Endothelial cell of umbilical vein (primary cell): ENCODE measurements at regions not wholly inside any gene's neighbourhood (a gene's known extent, or its start where the extent isn't known, plus 50 kb on each side); places are given as distances from the start of the nearest gene placed in this dataset.

Source experiments
- BruUV-seq: library from RNA; stranded (reverse); fragments of 400-500 nt; replicated peaks from 2 replicates; lab custom pipeline; 2021; lab: Mats Ljungman, UMichigan
- CTCF ChIA-PET: fragments of 300-600, 350-600 bp; sonication (Branson Sonifier 250); formaldehyde crosslinking; loops from one replicate; lab custom pipeline; 2021; ENCODE audit warnings: antibody characterized with exemption, inconsistent platforms; lab: Charles Lee
- POLR2A ChIA-PET: fragments of 300-600, 350-600 bp; sonication (Branson Sonifier 250); formaldehyde crosslinking; loops from one replicate; lab custom pipeline; 2021; ENCODE audit warnings: antibody characterized with exemption, inconsistent platforms; lab: Charles Lee
- DNase-seq: peaks from one replicate; pipeline ENCODE4 v3.0.0-alpha.2; 2011; ENCODE audit warnings: low read depth, low spot score
- FAIRE-seq: peaks from 2 replicates; lab custom pipeline; 2011; peaks lifted over from hg19 to GRCh38; lab: Jason Lieb, UNC
- H2AFZ ChIP-seq: 2 replicates; pipeline ENCODE4 v1.6.0; 2012; ENCODE audit warnings: low read depth, low read length, control low read depth, inconsistent platforms
- H3K27ac ChIP-seq: 2 replicates; pipeline ENCODE4 v1.5.1; 2011; ENCODE audit warnings: low read depth, mild to moderate bottlenecking, control low read depth, low read length, moderate library complexity; ENCODE audit not compliant: insufficient read depth
- H3K27me3 ChIP-seq, 2 experiments: 2 replicates each; pipeline versions ENCODE4 v1.6.0 to v1.6.1; 2011; ENCODE audit warnings: low read length in 2 of 2, mixed read lengths in 1 of 2; ENCODE audit not compliant: control insufficient read depth in 2 of 2, insufficient read depth in 2 of 2
- H3K36me3 ChIP-seq, 2 experiments: 2 replicates in 1 of 2; 3 replicates in 1 of 2; pipeline ENCODE4 v1.5.1; 2011; ENCODE audit warnings: low read length in 2 of 2, mild to moderate bottlenecking in 1 of 2, moderate library complexity in 1 of 2; ENCODE audit not compliant: control insufficient read depth in 2 of 2, insufficient read depth in 2 of 2; ENCODE audit errors: extremely low read depth in 1 of 2
- H3K4me1 ChIP-seq: 3 replicates; pipeline ENCODE4 v1.5.1; 2011; ENCODE audit warnings: mild to moderate bottlenecking, low read length; ENCODE audit not compliant: control insufficient read depth, insufficient read depth; ENCODE audit errors: extremely low read depth
- H3K4me2 ChIP-seq: 2 replicates; pipeline ENCODE4 v1.6.1; 2011; ENCODE audit warnings: low read length, control low read depth, mixed read lengths; ENCODE audit not compliant: insufficient read depth
- H3K4me3 ChIP-seq, 3 experiments: fragments of 200-600 bp in 1 of 3; sonication (generic), shearing (Covaris generic) in 1 of 3; replicated peaks in 1 of 3; 2 replicates each; pipeline ENCODE4 v1.5.1; 2011 to 2016; ENCODE audit warnings: control low read depth in 3 of 3, low read length in 3 of 3, mild to moderate bottlenecking in 2 of 3, inconsistent platforms in 1 of 3, low read depth in 1 of 3, moderate library complexity in 1 of 3; ENCODE audit not compliant: insufficient read depth in 1 of 3
- H3K79me2 ChIP-seq: 2 replicates; pipeline ENCODE4 v1.6.0; 2012; ENCODE audit warnings: low read length, inconsistent platforms; ENCODE audit not compliant: control insufficient read depth, insufficient read depth
- H3K9ac ChIP-seq: replicated peaks from 2 replicates; pipeline ENCODE3; 2011; ENCODE audit warnings: low read length, control low read depth; ENCODE audit not compliant: insufficient read depth; ENCODE audit errors: extremely low read depth
- H3K9me1 ChIP-seq: replicated peaks from 3 replicates; pipeline ENCODE4 v1.6.0; 2011; ENCODE audit warnings: mild to moderate bottlenecking, low read length; ENCODE audit not compliant: control insufficient read depth, insufficient read depth; ENCODE audit errors: extremely low read depth
- H3K9me3 ChIP-seq: replicated peaks from 2 replicates; pipeline ENCODE4 v1.5.1; 2012; ENCODE audit warnings: low read length, inconsistent platforms; ENCODE audit not compliant: control insufficient read depth, insufficient read depth
- H4K20me1 ChIP-seq: replicated peaks from 2 replicates; pipeline ENCODE3; 2011; ENCODE audit warnings: mild to moderate bottlenecking, low read length; ENCODE audit not compliant: control insufficient read depth, insufficient read depth; ENCODE audit errors: extremely low read depth
- CTCF ChIP-seq, 2 donors: IDR thresholded peaks; 1 replicate in 1 of 2; 2 replicates in 1 of 2; pipeline ENCODE4 v1.5.1; 2011; ENCODE audit warnings: low read length in 2 of 2, mild to moderate bottlenecking in 2 of 2, moderate library complexity in 2 of 2, control low read depth in 1 of 2, inconsistent platforms in 1 of 2, low read depth in 1 of 2; ENCODE audit not compliant: insufficient read depth in 1 of 2; ENCODE audit errors: extremely low read depth in 1 of 2
- EZH2 ChIP-seq: IDR thresholded peaks from 2 replicates; pipeline ENCODE4 v1.6.1; 2012; ENCODE audit warnings: borderline replicate concordance, low read depth, mild to moderate bottlenecking, moderate library complexity, low read length, inconsistent platforms; ENCODE audit not compliant: severe bottlenecking
- FOS ChIP-seq: IDR thresholded peaks from 2 replicates; pipeline ENCODE4 v1.6.1; 2011; ENCODE audit warnings: mild to moderate bottlenecking, low read length, moderate library complexity, borderline replicate concordance; ENCODE audit not compliant: insufficient read depth
- GATA2 ChIP-seq: IDR thresholded peaks from 2 replicates; pipeline ENCODE4 v1.7.0; 2011; ENCODE audit warnings: low read depth, mild to moderate bottlenecking, moderate library complexity, mixed read lengths, low read length; ENCODE audit not compliant: insufficient read length, insufficient read depth
- JUN ChIP-seq: IDR thresholded peaks from 2 replicates; pipeline ENCODE4 v1.6.1; 2011; ENCODE audit warnings: borderline replicate concordance, low read depth; ENCODE audit not compliant: insufficient read length, insufficient read depth
- MAX ChIP-seq: IDR thresholded peaks from 2 replicates; pipeline ENCODE4 v1.6.1; 2011; ENCODE audit not compliant: insufficient read depth, insufficient read length
- MYC ChIP-seq: IDR thresholded peaks from one replicate; pipeline ENCODE4 v1.6.1; 2011; ENCODE audit warnings: mild to moderate bottlenecking, low read depth, low read length
- POLR2A ChIP-seq: IDR thresholded peaks from 2 replicates; pipeline ENCODE4 v1.6.1; 2012; ENCODE audit warnings: low read depth, mild to moderate bottlenecking, control low read depth, low read length
- POLR2AphosphoS5 ChIP-seq: IDR thresholded peaks from 2 replicates; pipeline ENCODE4 v1.6.1; 2012; ENCODE audit warnings: low read depth, mild to moderate bottlenecking, control low read depth, low read length, moderate library complexity; ENCODE audit not compliant: insufficient read depth
- dilution Hi-C: fragments of 300-500 bp; cut with MboI; formaldehyde crosslinking; loops from one replicate; pipeline ENCODE4 v1.15.0; 2019; ENCODE audit warnings: low sequenced_read_pairs; ENCODE audit not compliant: extremely low pct_ligation_motif_present
- intact Hi-C: fragments of 100-400 bp; cut with micrococcal nuclease; formaldehyde crosslinking; loops from one replicate; pipeline ENCODE4 v1.10.0; 2022

- DNase-seq (no peak), FAIRE-seq (no peak)
- H3K36me3 ChIP-seq: no peaks in the 10 kb centered on the region
- H4K20me1 ChIP-seq: no peaks in the 10 kb centered on the region
- no TSS peak for BruUV-seq
- no peaks in the 10 kb centered on the region for H3K9me1 ChIP-seq
- H3K9me3 ChIP-seq: no peaks in the 10 kb centered on the region
- no peaks in the 10 kb centered on the region for H3K27me3 ChIP-seq
- no peaks in the 10 kb centered on the region for H3K79me2 ChIP-seq
- no peak overlapping the region for H3K9ac ChIP-seq
- H3K4me1 ChIP-seq: no peaks in the 10 kb centered on the region
- no peak overlapping the region for H2AFZ ChIP-seq
- ChIA-PET CTCF (no interaction called here), POLR2A (no interaction called here)
- no peak for TF ChIP-seq EZH2
- no peak for TF ChIP-seq GATA2
- no peak for TF ChIP-seq MYC
- TF ChIP-seq POLR2AphosphoS5: no peak
- no peak for TF ChIP-seq CTCF (IDR thresholded peaks at IDR 0.05; ENCODE audit: extremely low read depth in 1 of 2, insufficient read depth in 1 of 2, low read depth in 1 of 2, low read length in 2 of 2)
- TF ChIP-seq FOS: no peak
- TF ChIP-seq POLR2A: no peak
- TF ChIP-seq MAX: no peak
- no peak for TF ChIP-seq JUN
- no peak overlapping the region for H3K4me2 ChIP-seq
- no peak overlapping the region for H3K27ac ChIP-seq
- intact Hi-C loops: no loop called here
- H3K4me3 ChIP-seq: no peak overlapping the region
- dilution Hi-C loops: no loop called here
Observed at GRCh38 chr6:163724196-163724595, 309.7 kb downstream of the QKI start.
